Osteoblast (primary cell): ENCODE measurements at regions not wholly inside any gene's neighbourhood (a gene's known extent, or its start where the extent isn't known, plus 50 kb on each side); places are given as distances from the start of the nearest gene placed in this dataset.

ENCODE experiments used
- DNase-seq: peaks from one replicate; pipeline ENCODE4 v3.0.0; 2011; ENCODE audit warnings: low spot score, mixed read lengths; ENCODE audit not compliant: insufficient read length; ENCODE audit errors: missing footprints
- H2AFZ ChIP-seq: 2 replicates; pipeline ENCODE4 v1.6.0; 2011; ENCODE audit warnings: mild to moderate bottlenecking, low read length
- H3K27ac ChIP-seq: 2 replicates; pipeline ENCODE4 v1.5.1; 2011; ENCODE audit warnings: mild to moderate bottlenecking, low read depth, low read length, moderate library complexity
- H3K27me3 ChIP-seq: 2 replicates; pipeline ENCODE4 v1.6.0; 2012; ENCODE audit warnings: mild to moderate bottlenecking, control low read depth, inconsistent platforms, low read length, moderate library complexity; ENCODE audit not compliant: insufficient read depth
- H3K36me3 ChIP-seq: 2 replicates; pipeline ENCODE4 v1.5.1; 2011; ENCODE audit warnings: mild to moderate bottlenecking, low read length, control low read depth, moderate library complexity; ENCODE audit not compliant: insufficient read depth
- H3K4me1 ChIP-seq: 2 replicates; pipeline ENCODE4 v1.5.1; 2011; ENCODE audit warnings: mild to moderate bottlenecking, low read length, control low read depth, moderate library complexity; ENCODE audit not compliant: insufficient read depth
- H3K4me2 ChIP-seq: 2 replicates; pipeline ENCODE4 v1.6.0; 2011; ENCODE audit warnings: mild to moderate bottlenecking, low read length; ENCODE audit not compliant: insufficient read depth
- H3K4me3 ChIP-seq: fragments of 200-600 bp; sonication (generic); 3 replicates; pipeline ENCODE4 v1.5.1; 2012; ENCODE audit warnings: mild to moderate bottlenecking, low read length, inconsistent platforms; ENCODE audit not compliant: insufficient read depth
- H3K79me2 ChIP-seq: 2 replicates; pipeline ENCODE4 v1.6.0; 2012; ENCODE audit warnings: mild to moderate bottlenecking, low read length, control low read depth, inconsistent platforms; ENCODE audit not compliant: insufficient read depth
- H3K9me3 ChIP-seq: 2 replicates; pipeline ENCODE4 v1.5.1; 2011; ENCODE audit warnings: low read depth, low read length, control low read depth
- H4K20me1 ChIP-seq: 2 replicates; pipeline ENCODE4 v1.6.0; 2012; ENCODE audit warnings: mild to moderate bottlenecking, low read length, control low read depth; ENCODE audit not compliant: insufficient read depth
- CTCF ChIP-seq: IDR thresholded peaks from 2 replicates; pipeline ENCODE4 v1.5.1; 2011; ENCODE audit warnings: mild to moderate bottlenecking, low read depth, low read length, moderate library complexity; ENCODE audit errors: extremely low read depth

- Histone ChIP-seq H4K20me1 (no peaks in the 10 kb centered on the region), H3K27ac (no peak overlapping the region), H3K4me2 (no peak overlapping the region), H3K36me3 (no peaks in the 10 kb centered on the region), H3K4me1 (peaks cover 58% of the 10 kb centered on the region), H3K4me3 (no peak overlapping the region), H2AFZ (no peak overlapping the region), H3K79me2 (no peaks in the 10 kb centered on the region), H3K27me3 (no peaks in the 10 kb centered on the region), H3K9me3 (no peaks in the 10 kb centered on the region)
- TF ChIP-seq CTCF: no peak
- DNase-seq: no peak
Observed at GRCh38 chr7:142560166-142560565, 189.1 kb upstream of the PRSS1 start.

GRCh38 chr7:142557971-142558582 is 191.2 kb upstream of the PRSS1 start:
- no peaks in the 10 kb centered on the region for H4K20me1 ChIP-seq
- no peaks in the 10 kb centered on the region for H3K9me3 ChIP-seq
- H3K4me2 ChIP-seq: no peak overlapping the region
- peaks cover 57% of the 10 kb centered on the region for H3K4me1 ChIP-seq
- H2AFZ ChIP-seq: no peak overlapping the region
- no peaks in the 10 kb centered on the region for H3K36me3 ChIP-seq
- peak overlapping the region; percentile 62 for H3K27ac ChIP-seq
- DNase-seq: no peak
- no peaks in the 10 kb centered on the region for H3K79me2 ChIP-seq
- TF ChIP-seq CTCF: peak; percentile 94
- H3K27me3 ChIP-seq: no peaks in the 10 kb centered on the region
- no peak overlapping the region for H3K4me3 ChIP-seq

- Histone ChIP-seq H3K9me3 (no peaks in the 10 kb centered on the region), H3K4me3 (no peak overlapping the region), H2AFZ (no peak overlapping the region), H3K27ac (peak overlapping the region; percentile 62), H3K36me3 (no peaks in the 10 kb centered on the region), H3K4me2 (peak overlapping the region; percentile 55), H3K27me3 (no peaks in the 10 kb centered on the region), H4K20me1 (no peaks in the 10 kb centered on the region), H3K79me2 (no peaks in the 10 kb centered on the region), H3K4me1 (peaks cover 48% of the 10 kb centered on the region)
- peak; percentile 84 for DNase-seq
- peak; percentile 35 for TF ChIP-seq CTCF
Observed at GRCh38 chr7:142556740-142557139, 192.5 kb upstream of the PRSS1 start.

GRCh38 chr7:142554560-142555532 is 194.4 kb upstream of the PRSS1 start:
- Histone ChIP-seq H3K4me3 (no peak overlapping the region), H3K9me3 (no peaks in the 10 kb centered on the region), H2AFZ (peak overlapping the region; percentile 44), H4K20me1 (no peaks in the 10 kb centered on the region), H3K27ac (peak overlapping the region; percentile 23), H3K27me3 (no peaks in the 10 kb centered on the region), H3K4me2 (no peak overlapping the region), H3K36me3 (no peaks in the 10 kb centered on the region), H3K79me2 (no peaks in the 10 kb centered on the region), H3K4me1 (peaks cover 40% of the 10 kb centered on the region)
- no peak for TF ChIP-seq CTCF
- DNase-seq: no peak
